B cell (primary cell): ENCODE measurements at regions not wholly inside any gene's neighbourhood (a gene's known extent, or its start where the extent isn't known, plus 50 kb on each side); places are given as distances from the start of the nearest gene placed in this dataset.
"Not testable (repeated sequence)": the region's sequence is repeated elsewhere in the genome, so short reads cannot be mapped to it uniquely, and the experiment has no call there.

Source experiments
- ATAC-seq: fragments of 200-7000 bp; cut with Tn5 transposase; one replicate; pipeline ENCODE4 v1.10.0; 2021; ENCODE audit warnings: low read depth, mild to moderate bottlenecking, moderate number of reproducible peaks, moderate library complexity
- CTCF ChIA-PET: fragments of 350-600 bp; sonication (Branson Sonifier 250); formaldehyde crosslinking; loops from one replicate; lab custom pipeline; 2021; ENCODE audit warnings: antibody characterized with exemption, inconsistent platforms; lab: Charles Lee
- POLR2A ChIA-PET: fragments of 350-600 bp; sonication (Branson Sonifier 250); formaldehyde crosslinking; loops from one replicate; lab custom pipeline; 2021; ENCODE audit warnings: antibody characterized with exemption; lab: Charles Lee
- DNase-seq: peaks from one replicate; pipeline ENCODE4 v3.0.0; 2013
- H2AFZ ChIP-seq: 2 replicates; pipeline ENCODE4 v1.6.1; 2012; ENCODE audit warnings: mild to moderate bottlenecking, low read depth, low read length; ENCODE audit not compliant: insufficient read depth, poor library complexity, severe bottlenecking
- H3K27ac ChIP-seq, 2 donors: 1 replicate in 1 of 2; 2 replicates in 1 of 2; pipeline ENCODE4 v1.5.1; 2012 to 2013; ENCODE audit warnings: low read length in 2 of 2, mild to moderate bottlenecking in 2 of 2, moderate library complexity in 1 of 2
- H3K27me3 ChIP-seq, 4 experiments: fragments of 200-600 bp in 1 of 4; sonication (generic) in 1 of 4; replicated peaks in 1 of 4; 1 replicate in 2 of 4; 2 replicates in 2 of 4; pipeline versions ENCODE4 v1.6.1 to v1.7.0; 2013 to 2016; ENCODE audit warnings: low read length in 3 of 4, mild to moderate bottlenecking in 2 of 4, mixed read lengths in 1 of 4, moderate library complexity in 1 of 4; ENCODE audit not compliant: insufficient read depth in 4 of 4, control insufficient read depth in 3 of 4; ENCODE audit errors: control extremely low read depth in 1 of 4
- H3K36me3 ChIP-seq, 2 experiments: replicated peaks in 1 of 2; 1 replicate in 1 of 2; 2 replicates in 1 of 2; pipeline versions ENCODE4 v1.6.1 to v1.7.1; 2013; ENCODE audit warnings: low read length in 1 of 2; ENCODE audit not compliant: insufficient read depth in 2 of 2, control insufficient read depth in 1 of 2; ENCODE audit errors: control extremely low read depth in 1 of 2, extremely low read depth in 1 of 2
- H3K4me1 ChIP-seq, 2 donors: fragments of 200-600 bp in 1 of 2; sonication (generic) in 1 of 2; 1 replicate in 1 of 2; 2 replicates in 1 of 2; pipeline versions ENCODE4 v1.5.1 to v1.6.1; 2013 to 2017; ENCODE audit warnings: low read length in 2 of 2; ENCODE audit not compliant: control insufficient read depth in 2 of 2, insufficient read depth in 2 of 2
- H3K4me2 ChIP-seq: replicated peaks from 2 replicates; pipeline ENCODE3; 2012; ENCODE audit warnings: mild to moderate bottlenecking, low read depth, low read length; ENCODE audit not compliant: poor library complexity, severe bottlenecking
- H3K4me3 ChIP-seq, 5 experiments: fragments of 200-600 bp in 1 of 5; sonication (generic) in 1 of 5; 1 replicate in 3 of 5; 2 replicates in 2 of 5; pipeline versions ENCODE4 v1.5.1 to v1.7.0; 2011 to 2016; ENCODE audit warnings: low read length in 4 of 5, mild to moderate bottlenecking in 4 of 5, low read depth in 2 of 5, control low read depth in 1 of 5, moderate library complexity in 1 of 5; ENCODE audit not compliant: insufficient read depth in 1 of 5; ENCODE audit errors: control extremely low read depth in 1 of 5, extremely low read depth in 1 of 5
- H3K79me2 ChIP-seq: fragments of 200-600 bp; sonication (generic); one replicate; pipeline ENCODE4 v1.6.0; 2016; ENCODE audit warnings: low read length; ENCODE audit not compliant: control insufficient read depth, insufficient read depth
- H3K9ac ChIP-seq: fragments of 200-600 bp; sonication (generic); 2 replicates; pipeline ENCODE4 v1.6.1; 2017; ENCODE audit warnings: mild to moderate bottlenecking, low read length, moderate library complexity
- H3K9me3 ChIP-seq, 3 donors: one replicate each; pipeline versions ENCODE4 v1.6.1 to v1.7.1; 2013; ENCODE audit warnings: low read length in 2 of 3; ENCODE audit not compliant: control insufficient read depth in 2 of 3, insufficient read depth in 1 of 3; ENCODE audit errors: control extremely low read depth in 1 of 3
- H4K20me1 ChIP-seq: 2 replicates; pipeline ENCODE4 v1.6.0; 2012; ENCODE audit warnings: mild to moderate bottlenecking, low read length; ENCODE audit not compliant: insufficient read depth, control insufficient read depth, poor library complexity, severe bottlenecking
- H3K27ac Mint-ChIP-seq: one replicate; pipeline ENCODE4 v1.8.0; 2021; ENCODE audit warnings: mixed read lengths
- H3K27me3 Mint-ChIP-seq: one replicate; pipeline ENCODE4 v1.8.0; 2021; ENCODE audit warnings: mixed read lengths
- H3K4me1 Mint-ChIP-seq: one replicate; pipeline ENCODE4 v1.8.0; 2021; ENCODE audit warnings: mixed read lengths
- H3K4me3 Mint-ChIP-seq: one replicate; pipeline ENCODE4 v1.8.0; 2021; ENCODE audit warnings: mixed read lengths
- H3K9me3 Mint-ChIP-seq: one replicate; pipeline ENCODE4 v1.8.0; 2022; ENCODE audit warnings: mixed read lengths; ENCODE audit not compliant: insufficient read depth
- CTCF ChIP-seq: fragments of 200-600 bp; IDR thresholded peaks from one replicate; pipeline ENCODE4 v1.8.0; 2022; ENCODE audit warnings: antibody characterized with exemption, mild to moderate bottlenecking
- EZH2 ChIP-seq: IDR thresholded peaks from 2 replicates; pipeline ENCODE4 v1.6.1; 2012; ENCODE audit warnings: borderline replicate concordance, low read depth, mild to moderate bottlenecking, moderate library complexity, low read length; ENCODE audit not compliant: insufficient read depth, poor library complexity, severe bottlenecking
- WGBS: methylation state at CpG from one replicate; pipeline ENCODE4 v1.1.5; 2013; ENCODE audit warnings: missing lambda C conversion rate; ENCODE audit not compliant: insufficient coverage; 5-methylcytosine and 5-hydroxymethylcytosine counted together
- intact Hi-C: fragments of 100-400 bp; cut with micrococcal nuclease; formaldehyde crosslinking; loops from one replicate; pipeline ENCODE4 v1.10.0; 2022

GRCh38 chr6:78533876-78534275 lies 333.5 kb upstream of the IRAK1BP1 start:
- CTCF ChIA-PET: no interaction called here

GRCh38 chr6:78538002-78538401 lies 329.3 kb upstream of the IRAK1BP1 start:
- no peak for ATAC-seq
- no peak overlapping the region for H3K27ac Mint-ChIP-seq
- Histone ChIP-seq H3K9me3 (no peaks in the 10 kb centered on the region), H4K20me1 (no peaks in the 10 kb centered on the region), H3K27ac (no peak overlapping the region), H3K79me2 (no peaks in the 10 kb centered on the region), H3K9ac (no peak overlapping the region), H3K27me3 (no peaks in the 10 kb centered on the region), H3K4me1 (no peaks in the 10 kb centered on the region), H3K4me3 (no peak overlapping the region), H3K36me3 (no peaks in the 10 kb centered on the region), H2AFZ (no peak overlapping the region), H3K4me2 (no peak overlapping the region)
- TF ChIP-seq EZH2: no peak
- CTCF ChIA-PET: no interaction called here
- no peak for DNase-seq
- H3K9me3 Mint-ChIP-seq: peaks cover 2% of the 10 kb centered on the region
- H3K27me3 Mint-ChIP-seq: no peaks in the 10 kb centered on the region
- WGBS: no CpG with 5 or more reads among the region's 2 CpGs
- no peaks in the 10 kb centered on the region for H3K4me1 Mint-ChIP-seq
- intact Hi-C loops: no loop called here
- POLR2A ChIA-PET: no interaction called here
- no peak overlapping the region for H3K4me3 Mint-ChIP-seq

More at GRCh38 chr6:78533876-78534275, 333.5 kb upstream of the IRAK1BP1 start:
- Mint-ChIP-seq H3K9me3 (peaks cover 2% of the 10 kb centered on the region), H3K27ac (no peak overlapping the region), H3K4me3 (no peak overlapping the region), H3K4me1 (no peaks in the 10 kb centered on the region), H3K27me3 (no peaks in the 10 kb centered on the region)
- POLR2A ChIA-PET: no interaction called here
- Histone ChIP-seq H2AFZ (no peak overlapping the region), H3K79me2 (no peaks in the 10 kb centered on the region), H3K9ac (no peak overlapping the region), H3K27ac (no peak overlapping the region), H3K27me3 (no peaks in the 10 kb centered on the region), H3K9me3 (no peaks in the 10 kb centered on the region), H4K20me1 (no peaks in the 10 kb centered on the region), H3K4me2 (no peak overlapping the region), H3K36me3 (no peaks in the 10 kb centered on the region), H3K4me3 (no peak overlapping the region), H3K4me1 (no peaks in the 10 kb centered on the region)
- TF ChIP-seq EZH2: no peak
- no peak for TF ChIP-seq CTCF
- intact Hi-C loops: no loop called here
- ATAC-seq (no peak), DNase-seq (no peak)

GRCh38 chr6:78547636-78548035 lies 319.7 kb upstream of the IRAK1BP1 start:
- H3K9me3 Mint-ChIP-seq, H3K27me3 ChIP-seq, H3K4me3 Mint-ChIP-seq, H3K4me1 ChIP-seq, H3K36me3 ChIP-seq, H3K27ac ChIP-seq, H3K79me2 ChIP-seq, ATAC-seq, H3K4me1 Mint-ChIP-seq, CTCF ChIA-PET, H3K4me2 ChIP-seq, H4K20me1 ChIP-seq, H3K27me3 Mint-ChIP-seq, H2AFZ ChIP-seq, H3K4me3 ChIP-seq, H3K27ac Mint-ChIP-seq, POLR2A ChIA-PET, H3K9ac ChIP-seq, intact Hi-C loops, H3K9me3 ChIP-seq, DNase-seq: not testable (repeated sequence)
- 100% methylated on average over 1 of the region's 3 CpGs for WGBS
